ENCODE measurements at regions not wholly inside any gene's neighbourhood (a gene's known extent, or its start where the extent isn't known, plus 50 kb on each side); places are given as distances from the start of the nearest gene placed in this dataset.
"Not testable (repeated sequence)": the region's sequence is repeated elsewhere in the genome, so short reads cannot be mapped to it uniquely, and the experiment has no call there.

- DNase-seq: no peak
Observed at GRCh38 chr6:133130863-133131262, 110.3 kb upstream of the EYA4 start.

DNA sequence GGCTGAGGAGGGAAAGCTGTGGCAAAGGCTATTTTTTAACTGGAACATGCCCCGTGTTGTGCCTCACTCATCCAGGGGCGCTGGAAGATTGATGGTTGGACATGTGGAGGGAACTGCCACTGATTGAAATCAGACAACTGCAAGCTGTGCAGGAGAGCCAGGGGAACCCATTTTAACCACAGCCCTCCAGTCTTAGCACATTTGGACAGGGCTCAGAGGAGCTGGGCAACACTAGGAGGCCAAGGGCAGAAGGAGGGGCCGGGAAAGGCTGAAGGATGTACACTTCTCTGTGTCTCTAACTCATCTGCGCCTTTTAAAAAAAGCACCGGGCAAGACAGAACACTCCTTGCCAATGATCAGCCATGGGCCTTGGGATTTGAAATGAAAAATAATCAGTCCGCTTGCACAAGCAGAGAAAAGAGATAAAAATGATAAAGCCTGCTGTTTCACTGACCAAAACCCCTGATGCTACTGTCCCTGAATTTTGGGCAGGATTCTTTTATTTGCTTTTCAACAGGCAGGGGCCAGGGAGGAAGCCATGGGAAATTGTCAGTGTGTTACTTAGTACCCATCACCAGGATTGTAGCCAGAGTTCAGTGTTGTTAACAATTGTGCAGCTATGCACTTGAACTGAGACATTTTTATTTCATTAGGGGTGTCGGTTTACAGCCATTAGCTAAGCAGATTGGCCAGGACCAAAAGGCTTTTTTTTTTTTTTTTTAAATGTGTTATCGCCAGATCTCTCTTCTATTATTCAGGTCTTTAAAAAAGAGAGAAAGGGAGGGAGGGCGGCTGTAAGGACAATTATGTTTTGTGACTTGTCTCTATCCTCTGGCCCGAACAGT, 109.3 kb upstream of the EYA4 start:
- DNase-seq: peak; percentile 16

DNA sequence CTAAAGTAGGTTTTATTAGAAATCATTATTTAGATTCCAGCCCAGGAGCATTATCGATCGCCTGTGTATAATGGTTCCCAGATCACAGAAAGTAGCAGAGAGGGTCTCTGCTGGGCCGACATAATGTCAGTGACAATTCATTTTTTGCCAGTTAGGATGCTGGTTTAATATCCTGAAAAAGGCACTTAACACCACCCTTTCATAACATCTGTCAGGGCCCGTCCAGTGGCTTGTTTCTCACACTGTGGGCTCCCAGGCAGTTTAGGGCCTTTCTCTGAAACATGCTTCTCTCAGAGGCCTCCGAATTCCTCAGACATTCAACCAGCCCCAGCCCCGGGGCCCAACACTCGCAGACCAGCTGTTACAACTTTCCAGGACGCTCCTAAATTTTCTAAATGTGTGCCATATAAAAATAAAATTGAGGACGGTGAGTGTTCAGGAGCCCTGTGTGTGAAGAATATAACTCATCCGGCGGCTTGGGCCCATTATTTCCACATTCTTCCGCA, 108.6 kb upstream of the EYA4 start:
- DNase-seq: no peak

GRCh38 chr6:133136177-133136880, 104.8 kb upstream of the EYA4 start:
- no peak for DNase-seq

GRCh38 chr6:133147470-133148184, 93.5 kb upstream of the EYA4 start:
- DNase-seq: not testable (repeated sequence)

- no peak for DNase-seq
Observed at GRCh38 chr6:133156689-133157088, 84.5 kb upstream of the EYA4 start.

- DNase-seq: no peak
Observed at GRCh38 chr6:133157995-133158394, 83.2 kb upstream of the EYA4 start.

GRCh38 chr6:133159255-133159795, 81.8 kb upstream of the EYA4 start:
- no peak for DNase-seq

DNA sequence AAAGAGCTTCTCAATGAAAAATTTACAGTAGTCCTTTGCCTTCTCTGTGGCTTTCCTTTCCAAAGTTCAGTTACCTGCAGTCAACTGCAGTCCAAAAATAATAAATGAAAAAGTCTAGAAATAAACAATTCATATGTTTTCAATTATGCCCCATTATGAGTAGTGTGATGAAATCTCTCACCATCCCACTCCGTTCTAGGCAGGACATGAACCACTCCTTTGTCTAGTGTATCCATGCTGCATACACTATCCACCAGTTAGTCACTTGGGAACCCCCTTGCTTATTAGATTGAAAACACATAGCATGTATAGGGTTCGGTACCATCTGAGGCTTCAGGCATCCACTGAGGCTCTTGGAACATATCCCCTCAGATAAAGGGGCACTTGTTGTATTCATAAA, 80.6 kb upstream of the EYA4 start:
- no peak for DNase-seq

- no peak for DNase-seq
Observed at GRCh38 chr6:133165235-133165634, 75.9 kb upstream of the EYA4 start.

- DNase-seq: no peak
Observed at GRCh38 chr6:133166766-133167165, 74.4 kb upstream of the EYA4 start.

DNA sequence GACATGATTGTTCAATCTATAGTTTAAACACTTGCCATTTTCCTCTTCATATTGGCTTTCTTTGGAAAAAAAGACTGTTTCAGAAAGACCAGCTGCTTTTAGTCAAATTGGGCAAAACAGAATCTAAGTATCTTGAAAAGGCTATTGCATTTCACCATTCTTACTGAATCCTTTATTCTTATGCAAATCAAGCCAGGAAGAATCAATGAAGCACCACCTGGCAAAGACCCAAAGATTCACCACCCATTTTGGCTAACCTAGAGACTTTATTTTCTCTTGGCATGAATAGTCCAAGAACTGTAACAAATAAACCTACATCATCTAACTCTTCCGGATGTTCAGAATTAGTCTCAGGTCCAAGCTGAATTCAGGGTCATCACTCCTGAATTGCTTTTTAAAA, 71.3 kb upstream of the EYA4 start:
- DNase-seq: no peak

- no peak for DNase-seq
Observed at GRCh38 chr6:133170602-133171001, 70.6 kb upstream of the EYA4 start.

DNA sequence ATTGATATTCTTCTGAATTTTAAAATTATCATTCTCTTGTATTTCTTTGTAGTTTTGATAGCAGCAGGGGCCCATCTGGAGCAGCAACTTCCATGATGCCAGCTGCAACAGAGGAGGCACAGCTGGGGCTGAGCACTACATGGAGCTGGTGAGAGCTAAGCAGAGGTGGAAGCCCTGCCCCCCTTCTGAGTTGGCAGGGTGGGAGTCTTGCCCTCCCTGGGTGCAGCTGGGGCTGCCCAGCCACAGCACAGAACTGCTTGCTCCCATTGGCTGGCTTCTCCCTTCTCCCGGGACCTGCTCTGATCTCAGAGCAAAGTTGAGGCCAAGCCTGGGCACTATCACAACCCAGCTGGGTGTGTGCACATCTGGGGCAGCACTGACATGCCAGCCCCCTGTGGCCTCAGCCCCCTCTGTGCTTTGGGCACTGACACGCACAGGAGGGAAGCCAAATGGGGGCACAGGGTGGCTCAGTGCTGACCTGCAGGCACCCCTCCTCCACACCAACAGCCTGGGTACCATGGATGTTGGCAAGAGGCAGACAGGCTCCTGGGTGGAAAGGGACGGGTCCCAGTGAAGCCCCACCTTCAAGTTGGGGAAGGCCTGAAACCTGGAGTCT, 69.1 kb upstream of the EYA4 start:
- DNase-seq: no peak

- no peak for DNase-seq
Observed at GRCh38 chr6:133173276-133173675, 67.9 kb upstream of the EYA4 start.

DNA sequence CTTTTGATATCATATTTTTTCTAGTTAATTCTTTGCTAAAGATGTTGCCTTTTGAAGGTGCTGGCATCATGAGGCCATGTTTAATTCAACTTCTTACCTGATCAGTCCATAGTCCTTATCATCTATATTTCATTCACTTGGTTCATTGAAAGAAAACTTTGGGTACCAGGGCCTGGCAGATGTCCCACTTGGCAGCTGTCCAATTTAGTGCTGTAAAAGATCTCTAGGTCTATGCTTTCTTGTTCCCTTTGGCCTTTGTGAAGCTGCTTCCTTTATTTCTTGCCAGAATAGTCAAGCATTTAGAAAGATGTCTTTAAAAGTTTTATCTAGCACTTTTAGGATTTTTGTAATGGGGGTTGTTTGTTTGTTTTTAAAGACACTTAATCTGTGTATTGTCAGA, 61.7 kb upstream of the EYA4 start:
- DNase-seq: no peak

DNA sequence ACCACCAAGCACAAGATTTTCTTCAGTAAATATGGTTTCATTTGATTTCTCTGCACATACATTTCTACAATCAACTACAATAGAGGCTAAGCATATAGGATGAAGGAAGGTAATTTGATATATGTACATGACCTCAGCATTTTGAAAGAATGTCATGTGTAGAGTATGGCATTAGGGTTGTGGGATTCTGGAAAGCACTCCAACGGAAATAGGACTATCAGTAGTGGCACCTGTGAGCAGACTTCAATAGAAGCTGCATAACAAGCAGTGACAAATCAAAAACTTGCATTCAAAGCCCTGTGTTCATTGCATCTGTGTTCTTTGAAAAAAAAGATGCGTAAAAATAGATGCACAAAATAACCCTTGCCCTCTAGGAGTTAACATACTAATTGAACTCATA, 57.5 kb upstream of the EYA4 start:
- DNase-seq: no peak

DNA sequence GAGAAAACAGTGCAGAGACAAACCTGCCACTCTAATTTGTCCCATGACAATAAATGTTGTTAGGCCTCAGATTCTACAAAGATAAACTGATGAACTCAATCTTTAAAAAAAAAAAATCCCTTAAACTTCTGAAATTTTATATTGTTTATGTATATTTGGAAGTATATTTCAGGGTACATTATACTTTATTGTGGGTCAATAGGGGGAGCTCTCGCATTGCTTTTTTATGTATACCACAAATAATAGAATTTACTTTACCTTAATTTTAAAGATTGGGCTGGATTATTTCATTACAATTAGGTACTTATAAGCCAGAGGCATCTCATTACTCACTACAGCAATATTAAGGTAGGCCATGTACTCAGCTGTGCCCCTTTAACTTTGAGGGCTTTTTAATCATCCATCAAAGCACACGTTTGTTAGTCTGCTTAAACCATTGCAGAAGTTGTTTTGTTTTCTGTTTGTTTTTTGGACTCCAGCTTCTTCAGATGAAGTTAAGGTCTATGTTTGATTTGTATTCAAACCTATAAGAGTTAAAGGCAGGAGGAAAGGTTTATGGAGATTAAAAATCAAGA, 56.3 kb upstream of the EYA4 start:
- DNase-seq: peak; percentile 32

DNA sequence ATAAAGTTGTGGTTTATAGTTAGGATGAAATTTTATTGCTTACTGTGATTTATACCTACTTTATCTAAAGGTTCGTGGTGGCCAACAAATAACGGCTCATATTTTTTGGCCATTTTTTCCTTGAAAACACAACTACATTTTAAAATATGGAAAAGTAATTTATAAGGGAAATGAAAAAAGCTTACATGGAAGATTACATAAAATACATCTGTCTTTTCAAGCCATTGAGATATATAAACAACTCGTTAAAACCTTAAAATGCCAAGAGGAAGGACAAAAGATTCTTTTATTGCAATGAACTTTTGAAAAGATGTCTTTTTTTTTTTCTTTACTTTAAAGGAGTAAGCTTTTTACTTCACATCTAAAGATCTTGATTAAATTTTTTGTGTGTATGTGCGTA, 55.4 kb upstream of the EYA4 start:
- DNase-seq: no peak

DNA sequence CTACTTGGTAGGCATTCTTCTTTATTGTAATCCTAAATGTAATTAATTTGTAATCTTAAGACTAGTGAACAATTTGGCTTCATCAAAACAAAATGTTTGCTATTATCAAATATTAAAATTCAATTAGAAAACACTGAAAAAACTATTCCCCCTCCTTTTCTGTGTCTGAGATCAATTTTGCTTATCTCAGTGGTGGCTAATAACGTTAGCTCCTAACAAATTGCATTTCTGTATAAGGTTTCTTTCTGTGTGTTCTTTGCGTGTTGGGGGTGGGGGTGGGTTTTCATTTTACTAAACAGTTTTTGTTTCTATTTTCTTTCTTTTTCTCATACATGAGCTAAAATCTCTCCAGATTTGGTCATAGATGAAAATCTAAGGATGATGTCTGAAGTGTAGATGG, 54.0 kb upstream of the EYA4 start:
- DNase-seq: no peak

GRCh38 chr6:133187657-133188453, 53.3 kb upstream of the EYA4 start:
- DNase-seq: no peak

DNA sequence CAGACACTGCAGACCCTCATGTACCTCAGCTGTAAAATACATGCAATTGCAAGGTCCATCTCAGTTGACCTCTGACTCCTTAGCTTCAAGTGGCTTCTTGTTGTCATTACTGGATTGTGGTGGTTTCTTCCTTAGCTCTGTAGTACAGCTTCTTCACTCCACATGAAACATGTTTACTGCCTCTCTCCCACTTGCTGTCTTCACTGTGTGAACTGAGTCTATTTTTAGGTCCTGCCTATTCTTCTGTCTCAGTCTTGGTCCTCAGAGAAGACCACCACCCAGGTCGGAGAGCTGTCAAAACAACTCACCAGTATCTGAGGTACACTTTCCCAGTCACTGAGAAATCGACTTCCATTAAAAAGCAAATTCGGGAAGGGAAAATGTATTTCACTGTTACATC, 50.2 kb upstream of the EYA4 start:
- no peak for DNase-seq
